COR-L47 (cell line): ENCODE measurements at regions not wholly inside any gene's neighbourhood (a gene's known extent, or its start where the extent isn't known, plus 50 kb on each side); places are given as distances from the start of the nearest gene placed in this dataset.

Experiments used
- DNase-seq: peaks from one replicate; lab custom pipeline; 2025; lab: John Stamatoyannopoulos, UW

GRCh38 chr3:20912406-20912805, 726.4 kb upstream of the SGO1 start:
- DNase-seq: no peak

GRCh38 chr3:20909511-20909910, 723.5 kb upstream of the SGO1 start:
- DNase-seq: no peak

- no peak for DNase-seq
Measured at GRCh38 chr3:20905210-20905805, 719.3 kb upstream of the SGO1 start.

- DNase-seq: no peak
Measured at GRCh38 chr3:20904671-20905070, 718.7 kb upstream of the SGO1 start.

- DNase-seq: no peak
Measured at GRCh38 chr3:20898962-20899361, 713.0 kb upstream of the SGO1 start.

GRCh38 chr3:20890111-20890519, 704.1 kb upstream of the SGO1 start:
- no peak for DNase-seq

- DNase-seq: no peak
Measured at GRCh38 chr3:20878691-20879090, 692.7 kb upstream of the SGO1 start.

GRCh38 chr3:20873235-20873634, 687.2 kb upstream of the SGO1 start:
- no peak for DNase-seq

GRCh38 chr3:20870106-20870899, 684.3 kb upstream of the SGO1 start:
- DNase-seq: no peak

- DNase-seq: no peak
Measured at GRCh38 chr3:20865803-20866202, 679.8 kb upstream of the SGO1 start.

GRCh38 chr3:20861454-20861853, 675.4 kb upstream of the SGO1 start:
- no peak for DNase-seq

GRCh38 chr3:20857636-20858035, 671.6 kb upstream of the SGO1 start:
- no peak for DNase-seq

GRCh38 chr3:20853890-20854289, 667.9 kb upstream of the SGO1 start:
- no peak for DNase-seq

GRCh38 chr3:20852712-20853111, 666.7 kb upstream of the SGO1 start:
- DNase-seq: no peak

- DNase-seq: no peak
Measured at GRCh38 chr3:20849975-20850374, 664.0 kb upstream of the SGO1 start.

GRCh38 chr3:20846832-20847231, 660.8 kb upstream of the SGO1 start:
- no peak for DNase-seq

- DNase-seq: no peak
Measured at GRCh38 chr3:20846066-20846465, 660.1 kb upstream of the SGO1 start.

- DNase-seq: no peak
Measured at GRCh38 chr3:20844851-20845250, 658.8 kb upstream of the SGO1 start.

- no peak for DNase-seq
Measured at GRCh38 chr3:20842594-20843436, 656.8 kb upstream of the SGO1 start.

- no peak for DNase-seq
Measured at GRCh38 chr3:20842002-20842401, 656.0 kb upstream of the SGO1 start.

GRCh38 chr3:20837676-20838302, 651.8 kb upstream of the SGO1 start:
- DNase-seq: peak; percentile 47

- no peak for DNase-seq
Measured at GRCh38 chr3:20836801-20837200, 650.8 kb upstream of the SGO1 start.
